Hindlimb muscle (tissue), 1 donor: ENCODE measurements at regions not wholly inside any gene's neighbourhood (a gene's known extent, or its start where the extent isn't known, plus 50 kb on each side); places are given as distances from the start of the nearest gene placed in this dataset.
"Not testable (repeated sequence)": the region's sequence is repeated elsewhere in the genome, so short reads cannot be mapped to it uniquely, and the experiment has no call there.

Experiments used
- DNase-seq: peaks from one replicate; pipeline ENCODE4 v3.0.0-alpha.2; 2013

DNA sequence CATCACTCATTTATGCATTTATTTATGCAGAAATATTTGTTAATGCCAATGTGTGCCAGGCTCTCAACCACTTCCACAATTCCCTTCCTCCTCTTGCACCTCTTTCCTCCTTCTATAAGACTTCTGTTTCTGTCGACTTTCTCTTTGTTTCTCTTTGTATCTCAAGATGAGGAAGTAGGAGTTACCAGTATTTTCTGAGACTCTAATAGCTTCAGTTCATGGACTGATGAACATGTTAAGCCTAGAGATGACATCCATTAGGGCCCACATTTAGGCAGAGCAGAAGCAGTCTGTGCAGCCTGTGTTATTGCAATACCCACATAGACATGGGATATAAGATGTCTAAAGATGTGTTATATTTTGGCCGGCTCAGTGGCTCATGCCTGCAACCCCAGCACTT is 241.8 kb upstream of the SMIM31 start:
- DNase-seq = no peak

DNA sequence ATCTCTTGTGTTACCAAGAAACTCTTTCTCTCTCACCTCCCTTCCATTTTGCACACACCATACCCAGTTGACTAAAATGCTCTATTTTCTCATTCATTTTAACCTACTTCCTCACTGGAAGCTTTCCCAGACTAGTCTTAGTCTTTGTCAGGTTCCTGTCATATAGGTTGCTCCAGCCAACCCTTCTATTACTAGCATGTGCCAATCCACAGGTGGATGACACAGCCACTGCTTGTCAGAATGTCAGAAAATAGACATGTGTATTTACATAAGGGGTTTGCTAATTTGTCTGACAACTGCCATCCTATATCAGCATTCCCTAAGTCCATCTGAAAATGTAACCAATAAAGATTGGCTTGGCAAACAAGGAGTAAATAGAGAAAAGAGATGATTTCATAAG is 239.2 kb upstream of the SMIM31 start:
- no peak for DNase-seq

DNA sequence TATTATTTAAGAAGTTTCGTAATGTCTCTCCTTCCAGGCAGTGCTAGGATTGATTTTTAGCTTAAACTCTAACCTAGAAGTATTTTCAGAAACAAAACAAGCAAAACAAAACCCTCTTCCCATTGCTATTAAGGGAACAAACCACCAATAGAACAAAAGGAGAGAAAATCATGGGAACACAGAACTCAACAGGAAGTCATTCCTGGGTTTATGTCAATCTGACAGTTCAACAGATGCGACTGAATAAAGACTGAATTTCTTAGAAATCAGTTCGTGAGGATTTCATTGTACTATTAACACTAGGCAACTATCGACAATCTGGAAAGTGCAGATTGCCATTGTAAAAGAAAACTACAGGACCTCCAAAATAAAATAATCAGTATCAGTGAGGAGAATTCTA is 229.1 kb upstream of the SMIM31 start:
- DNase-seq = no peak

DNA sequence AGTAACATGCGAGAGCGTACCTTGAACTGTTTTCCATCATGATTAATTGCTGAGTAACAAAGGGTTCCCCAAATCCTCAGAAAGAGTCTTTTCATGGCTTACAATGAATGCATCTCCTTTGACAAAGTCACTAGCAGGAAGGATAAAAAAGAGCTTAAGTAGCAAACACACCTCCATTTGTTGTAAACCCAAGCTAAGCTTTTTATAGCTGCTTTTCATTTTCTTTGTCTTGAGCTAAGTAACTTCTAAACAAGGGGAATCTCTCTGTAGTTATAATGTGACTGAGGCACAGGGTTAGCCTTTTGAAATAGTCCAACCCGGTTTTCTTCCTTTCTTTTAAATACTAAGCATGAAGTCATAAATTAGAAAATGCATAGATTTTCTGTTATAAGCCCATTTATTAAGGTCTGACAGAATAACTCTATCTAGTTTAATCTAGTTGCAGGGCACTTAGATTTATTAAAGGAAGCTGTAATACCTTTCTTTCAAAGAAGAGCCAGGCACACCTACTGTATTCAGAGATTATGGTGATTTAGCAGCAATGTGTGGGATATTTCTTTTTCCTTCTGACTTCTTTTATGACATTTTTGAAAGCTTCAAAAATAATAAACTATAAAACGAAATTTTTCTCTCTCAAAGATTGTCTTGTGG is 226.9 kb upstream of the SMIM31 start:
- no peak for DNase-seq

DNA sequence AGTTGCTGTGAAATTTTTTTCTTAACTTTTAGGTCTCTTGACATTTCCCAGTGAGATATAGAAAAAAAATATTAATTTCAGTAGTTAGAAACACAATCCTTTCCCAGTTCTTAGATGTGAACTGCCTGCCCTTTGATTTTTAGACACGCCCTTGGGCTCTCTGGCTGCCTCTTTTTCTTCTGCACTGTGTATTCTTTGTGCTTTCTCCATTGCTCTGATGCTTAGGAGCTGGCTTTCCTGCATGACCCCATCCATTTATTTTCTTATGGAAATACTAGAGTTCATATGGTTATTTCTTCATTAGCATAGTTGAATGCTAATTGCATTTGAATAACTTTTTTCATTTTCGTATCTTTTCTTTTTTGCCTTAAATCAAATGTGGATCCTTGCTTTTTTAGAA is 224.9 kb upstream of the SMIM31 start:
- DNase-seq = no peak

DNA sequence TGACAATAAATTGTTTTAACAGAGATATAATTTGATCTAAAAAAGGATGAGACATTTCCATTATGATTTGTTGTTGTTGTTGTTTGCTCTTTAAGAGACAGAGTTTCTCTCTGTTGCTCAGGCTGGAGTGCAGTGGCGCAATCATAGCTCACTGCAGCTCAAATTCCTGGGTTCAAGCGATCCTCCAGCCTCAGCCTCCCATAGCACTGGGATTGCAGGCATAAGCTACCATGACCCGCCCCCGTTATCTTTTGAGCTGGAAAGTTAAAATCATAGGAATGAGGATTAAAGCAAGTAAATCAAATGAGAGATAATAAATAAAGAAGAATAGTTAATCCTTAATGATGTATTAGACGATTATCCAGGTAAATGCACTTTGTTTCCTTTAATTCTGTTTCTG is 224.4 kb upstream of the SMIM31 start:
- no peak for DNase-seq

DNA sequence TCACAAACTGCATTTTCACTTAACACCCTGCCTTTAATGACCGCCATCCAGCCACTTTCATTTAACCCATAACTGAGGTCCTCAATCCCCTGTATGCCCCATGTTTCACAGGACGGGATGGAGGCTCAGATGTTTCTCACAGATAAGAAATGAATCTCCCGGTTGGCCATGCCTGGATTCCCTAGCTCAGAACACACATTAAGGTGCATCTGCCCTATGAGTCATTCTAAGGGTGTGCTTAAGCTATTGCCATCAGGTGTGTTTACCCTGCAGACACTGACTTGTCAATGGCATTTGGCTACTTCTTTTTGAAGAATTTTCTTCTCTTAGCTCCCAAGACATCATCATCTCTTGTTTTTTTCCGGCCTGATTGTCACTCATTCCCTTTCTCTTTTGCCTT is 222.6 kb upstream of the SMIM31 start:
- DNase-seq = no peak

DNA sequence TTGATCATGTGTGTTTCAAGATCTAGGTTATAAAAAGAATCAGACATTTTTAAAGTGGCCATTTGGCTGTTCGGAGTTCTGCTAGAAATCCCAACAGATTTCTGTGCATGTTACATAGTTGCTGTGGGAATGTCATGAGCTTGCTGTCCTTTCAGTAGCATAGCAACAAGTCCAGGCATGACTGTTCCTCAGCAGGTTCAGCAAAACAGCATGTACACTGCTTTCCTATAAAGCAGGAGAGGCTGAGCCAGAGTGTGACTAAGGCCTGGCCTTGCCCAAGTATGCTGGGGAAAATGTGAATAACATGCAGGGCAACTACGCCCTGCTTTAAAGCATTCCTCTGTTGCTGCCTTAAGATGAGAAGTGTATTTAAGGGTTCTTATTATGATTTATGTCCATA is 217.1 kb upstream of the SMIM31 start:
- peak; percentile 67 for DNase-seq

DNA sequence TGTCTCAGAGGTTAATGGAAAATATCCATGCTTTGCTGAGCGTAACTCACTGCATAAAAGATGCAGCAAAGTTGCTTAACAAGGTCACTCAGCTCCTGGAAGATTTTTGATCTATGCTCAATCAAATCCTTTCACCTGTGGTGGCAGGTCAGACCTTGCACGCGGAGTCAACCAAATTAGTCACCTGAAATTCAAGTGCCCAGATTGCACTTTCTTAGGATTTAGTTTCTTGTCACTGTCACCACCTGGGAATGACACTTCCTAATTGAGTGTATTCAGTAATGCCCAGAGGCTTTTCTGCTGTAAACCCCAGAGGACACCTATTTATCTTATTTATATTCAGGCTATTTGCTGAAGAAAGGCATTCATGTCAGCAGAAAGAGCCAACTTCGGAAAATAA is 215.8 kb upstream of the SMIM31 start:
- DNase-seq = no peak

DNA sequence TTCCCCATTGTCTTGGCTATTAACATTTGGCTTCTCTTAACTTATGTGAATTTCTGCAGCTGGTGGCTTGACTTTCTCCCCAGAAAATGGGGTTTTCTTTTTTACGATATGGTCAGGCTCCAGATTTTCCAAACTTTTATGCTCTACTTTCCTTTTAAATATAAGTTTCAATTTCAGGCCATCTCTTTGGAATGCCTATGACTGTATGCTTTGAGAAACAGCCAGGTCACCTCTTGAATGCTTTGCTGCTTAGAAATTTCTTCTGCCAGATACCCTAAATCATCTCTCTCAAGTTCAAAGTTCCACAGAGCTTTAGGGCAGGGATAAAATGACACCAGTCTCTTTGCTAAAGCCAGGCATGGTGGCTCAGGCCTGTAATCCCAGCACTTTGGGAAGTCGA is 212.9 kb upstream of the SMIM31 start:
- DNase-seq = no peak

DNA sequence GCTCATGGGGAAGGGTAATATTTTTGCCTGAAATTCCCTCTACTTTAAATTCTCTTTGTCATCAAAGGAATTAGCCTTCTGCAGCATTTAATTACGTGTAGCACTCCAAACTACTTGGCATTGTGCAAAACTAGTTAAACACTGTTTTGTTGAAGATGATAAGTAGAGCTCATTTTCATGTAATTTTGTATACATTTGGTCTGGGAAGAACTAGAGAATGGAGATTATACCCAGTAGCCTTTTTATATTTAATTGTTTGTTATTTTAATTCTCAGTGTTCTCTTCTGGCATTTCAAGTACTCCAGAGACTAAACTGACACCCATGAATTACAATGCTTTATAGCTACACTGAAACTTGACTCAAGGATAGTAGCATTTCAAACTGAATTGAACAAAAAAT is 211.5 kb upstream of the SMIM31 start:
- DNase-seq = no peak

DNA sequence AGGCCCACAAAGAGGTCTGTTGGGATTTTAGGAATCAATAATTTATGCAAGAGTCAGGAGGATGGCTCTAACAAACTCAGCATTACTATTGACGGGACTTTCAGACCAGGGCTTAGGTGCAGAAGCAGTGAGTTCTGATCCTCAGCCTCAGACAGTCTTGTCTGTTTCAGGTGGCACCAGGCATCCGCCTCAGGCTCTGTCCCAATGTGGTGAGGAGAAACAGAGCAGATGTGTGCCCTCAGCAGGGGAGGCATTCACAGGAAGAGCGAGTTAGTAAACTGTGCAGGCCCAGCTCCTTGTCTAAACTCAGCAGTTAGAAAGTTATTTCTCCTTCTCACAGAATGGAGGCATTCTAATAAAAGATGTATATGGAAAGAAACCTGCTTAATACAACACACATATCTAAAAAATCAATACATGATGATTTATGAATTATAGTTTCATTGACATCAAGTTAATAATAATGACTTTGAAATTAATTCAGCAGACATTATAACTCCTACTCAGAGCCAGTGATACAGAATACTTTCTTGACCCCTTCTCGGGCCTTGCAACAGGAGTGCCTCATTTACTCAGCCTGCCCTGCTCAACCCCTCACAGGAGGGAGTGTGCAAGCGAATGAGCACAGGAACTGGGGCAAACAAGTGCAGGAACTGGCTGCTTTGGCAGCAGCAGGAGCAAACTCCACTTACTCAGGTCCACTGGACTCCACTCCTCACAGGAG is 202.8 kb upstream of the SMIM31 start:
- no peak for DNase-seq

DNA sequence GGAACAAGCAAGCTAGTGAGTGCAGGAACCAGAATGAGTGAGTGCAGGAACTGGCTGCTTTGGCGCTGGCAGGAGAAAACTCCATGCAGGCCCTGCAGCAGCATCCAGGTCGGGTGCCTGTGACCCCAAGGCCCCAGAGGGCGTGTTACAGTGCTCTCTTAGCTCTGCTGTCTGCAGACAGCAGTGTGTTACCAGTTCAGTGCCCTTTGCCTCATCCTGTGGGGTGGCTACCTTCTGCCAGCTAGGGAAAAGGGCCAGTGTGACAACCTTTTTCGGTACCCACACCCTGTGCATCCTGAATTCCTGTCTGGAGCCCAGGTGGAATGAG is 202.3 kb upstream of the SMIM31 start:
- no peak for DNase-seq

DNA sequence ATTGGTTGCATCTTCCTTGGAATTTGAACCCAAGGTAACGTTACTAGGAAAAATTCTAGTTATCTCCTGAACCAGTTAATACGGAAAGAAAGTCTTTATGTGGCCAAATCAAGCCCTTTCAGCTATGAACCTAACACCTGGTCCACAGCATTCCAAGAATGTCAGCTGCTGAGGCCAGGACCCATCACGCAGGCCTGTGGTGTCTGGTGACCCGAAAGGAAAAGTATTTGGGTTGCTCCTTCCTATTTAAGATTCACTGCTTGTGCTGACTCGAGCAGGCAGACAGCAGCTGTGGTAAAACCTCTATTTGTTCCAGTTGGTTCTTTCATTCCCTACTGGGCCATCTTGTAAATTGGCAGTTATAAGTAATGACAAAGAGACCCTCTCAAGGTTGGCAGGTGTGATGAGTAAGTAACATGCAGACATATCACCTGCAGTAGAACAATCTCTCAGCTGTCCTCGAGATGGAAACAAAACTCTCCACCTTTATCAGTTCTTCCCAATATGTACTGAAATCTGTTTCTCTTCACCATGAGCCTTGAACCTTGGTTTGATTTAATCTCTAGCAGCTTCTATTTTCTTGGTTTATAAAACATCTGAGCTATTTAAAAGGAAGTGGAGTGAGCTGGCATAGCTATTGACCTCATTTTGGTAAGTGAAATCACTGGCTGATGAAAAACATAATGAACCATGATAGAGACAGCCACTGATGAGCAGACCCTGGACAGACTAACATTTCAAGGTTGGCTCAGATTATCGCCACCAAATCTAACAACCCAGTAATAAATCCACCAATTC is 182.1 kb upstream of the SMIM31 start:
- no peak for DNase-seq

DNA sequence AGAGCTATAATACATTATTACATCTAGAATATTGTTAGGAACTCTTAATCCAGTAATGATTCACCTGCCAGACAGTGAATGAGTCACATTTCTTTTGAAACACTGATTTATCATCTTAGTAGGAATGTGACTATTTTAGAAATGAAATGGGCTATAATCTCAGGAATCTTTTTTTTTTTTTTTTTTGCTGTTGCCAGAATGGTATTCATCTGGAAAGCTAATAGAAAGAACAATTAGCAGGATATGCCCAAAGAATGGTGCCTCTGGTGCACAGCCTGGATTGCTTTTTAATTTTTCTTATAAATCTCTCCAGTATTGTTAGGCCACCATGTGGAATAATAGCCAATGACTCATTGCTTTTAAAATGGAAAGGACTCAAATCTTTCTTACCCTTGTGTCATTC is 181.1 kb upstream of the SMIM31 start:
- DNase-seq = no peak

DNA sequence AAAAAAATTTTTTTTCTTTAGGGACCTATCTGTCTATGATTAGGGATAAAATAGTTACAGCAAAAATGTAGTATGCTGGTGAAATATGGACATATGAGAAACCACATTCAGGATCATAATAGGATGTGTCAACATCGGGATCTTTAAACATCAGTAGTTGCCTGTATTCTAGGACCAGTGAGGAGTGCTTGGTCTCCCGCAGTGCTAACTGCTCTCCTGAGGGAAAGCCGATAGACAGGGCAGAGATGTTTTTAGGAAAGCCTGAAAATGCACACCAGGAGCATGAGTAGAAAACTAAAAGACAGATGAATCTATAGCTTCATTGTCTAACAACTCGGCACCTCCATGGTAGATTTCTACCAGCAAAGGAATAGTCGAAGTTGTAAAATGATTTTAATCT is 178.1 kb upstream of the SMIM31 start:
- DNase-seq = no peak

DNA sequence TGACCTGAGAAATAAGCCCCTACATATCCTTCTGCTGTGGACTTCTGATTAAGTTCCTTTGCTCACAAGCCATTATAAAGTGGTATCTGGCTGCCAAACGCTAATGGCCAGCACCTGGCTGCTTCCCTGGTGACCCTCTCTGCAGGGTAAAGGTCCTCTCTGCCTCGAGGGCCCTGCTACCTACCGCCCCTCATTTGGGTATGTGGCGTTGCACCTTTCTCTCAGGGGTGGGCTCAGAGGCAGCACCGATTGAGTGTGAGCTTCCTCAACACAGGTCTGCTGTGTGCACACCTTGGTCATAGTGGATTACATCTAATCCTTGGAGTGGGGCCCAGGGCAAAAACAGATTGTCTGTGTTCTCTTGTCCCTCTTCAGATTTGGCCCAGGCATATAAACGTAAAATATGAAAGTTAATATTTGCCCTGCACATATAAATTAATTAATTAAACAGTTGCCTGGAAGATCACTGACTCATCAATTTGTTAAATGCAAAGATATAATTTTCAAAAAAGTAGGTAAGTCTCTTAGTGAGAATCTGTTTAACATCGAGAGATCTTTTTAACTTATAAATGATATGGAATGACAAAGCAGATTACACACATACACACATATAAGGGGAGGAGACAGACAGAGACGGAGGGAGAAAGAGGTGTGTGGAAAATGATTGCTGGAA is 174.5 kb upstream of the SMIM31 start:
- no peak for DNase-seq

DNA sequence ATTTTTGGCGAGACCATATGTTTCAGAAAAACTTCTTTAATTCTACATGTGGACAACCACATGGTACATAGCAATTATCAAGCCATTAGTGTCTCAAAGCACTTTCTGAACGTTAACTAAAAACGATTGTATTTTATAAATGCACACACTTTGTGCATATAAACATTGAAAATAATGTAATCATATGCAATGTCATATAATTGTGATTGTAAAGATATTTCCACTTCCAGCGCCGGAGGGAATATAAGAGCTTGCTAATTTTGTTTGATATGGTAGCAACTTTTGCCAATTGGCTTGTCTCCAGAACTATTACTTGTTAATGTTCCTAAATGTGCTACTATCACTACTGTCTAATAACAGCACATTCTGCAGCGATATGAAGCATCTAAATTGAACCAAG is 162.3 kb upstream of the SMIM31 start:
- no peak for DNase-seq

DNA sequence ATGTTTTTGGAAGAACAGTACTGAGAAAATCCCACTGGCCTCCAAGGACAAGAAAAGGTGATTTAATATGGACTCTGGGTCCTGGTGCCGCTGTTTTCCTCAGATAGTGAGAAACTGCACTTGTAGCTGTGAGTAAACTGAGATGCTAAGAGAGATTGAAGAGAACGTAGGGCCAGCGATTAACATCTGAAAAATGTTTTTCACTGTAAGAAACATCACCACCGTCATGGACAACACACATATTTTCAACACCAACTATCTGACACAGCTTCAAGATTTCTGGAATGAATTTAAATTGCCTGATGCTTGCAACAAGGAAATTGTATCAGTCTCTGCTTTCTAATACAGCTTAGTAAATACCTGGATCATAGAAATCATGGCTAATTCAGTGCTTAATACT is 158.2 kb upstream of the SMIM31 start:
- DNase-seq = no peak

DNA sequence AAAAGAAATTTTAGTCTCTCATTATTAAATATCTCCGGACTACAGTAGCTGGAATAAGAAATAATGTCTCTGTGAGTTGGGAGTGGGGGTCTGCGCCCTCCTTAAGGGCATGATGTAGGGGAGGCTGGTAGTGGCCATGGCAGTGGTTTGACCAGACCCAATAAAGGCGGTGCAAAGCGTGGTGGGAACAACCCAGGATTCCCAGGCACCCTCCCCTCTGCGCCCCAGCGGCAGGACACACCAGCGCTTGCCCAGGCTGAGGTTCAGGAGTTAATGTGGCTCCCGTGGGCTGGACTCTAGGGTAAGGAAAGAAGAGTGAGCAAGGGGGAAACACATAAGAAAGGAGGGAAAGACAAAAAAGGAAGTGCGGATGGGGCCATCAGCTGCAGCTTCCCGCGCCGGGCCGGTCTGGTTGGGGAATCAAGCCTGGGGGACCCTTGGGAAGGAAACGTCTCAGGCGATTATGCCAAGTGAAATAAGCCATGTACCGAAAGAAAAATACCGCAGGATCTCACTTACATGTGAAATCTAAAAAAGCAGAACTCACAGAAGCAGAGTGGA is 157.5 kb upstream of the SMIM31 start:
- DNase-seq = no peak

DNA sequence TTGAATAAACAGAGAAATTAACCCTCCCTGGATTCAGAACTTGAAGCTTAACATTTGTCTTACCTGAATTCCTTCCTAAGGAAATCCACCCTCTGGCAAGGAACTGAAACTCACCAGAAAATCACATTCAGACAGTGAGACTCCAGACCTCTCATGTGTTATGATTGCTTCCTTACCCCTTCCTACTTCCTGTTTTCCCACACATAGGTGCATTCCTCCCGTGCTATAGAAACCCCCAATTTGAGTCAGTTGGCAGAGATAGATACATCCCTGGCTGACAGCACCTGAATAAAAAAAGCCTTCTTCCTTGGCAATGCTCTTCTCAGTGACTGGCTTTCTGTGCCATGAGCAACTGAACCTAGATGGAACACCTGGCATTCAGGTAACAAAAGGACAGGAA is 157.0 kb upstream of the SMIM31 start:
- DNase-seq = no peak

DNA sequence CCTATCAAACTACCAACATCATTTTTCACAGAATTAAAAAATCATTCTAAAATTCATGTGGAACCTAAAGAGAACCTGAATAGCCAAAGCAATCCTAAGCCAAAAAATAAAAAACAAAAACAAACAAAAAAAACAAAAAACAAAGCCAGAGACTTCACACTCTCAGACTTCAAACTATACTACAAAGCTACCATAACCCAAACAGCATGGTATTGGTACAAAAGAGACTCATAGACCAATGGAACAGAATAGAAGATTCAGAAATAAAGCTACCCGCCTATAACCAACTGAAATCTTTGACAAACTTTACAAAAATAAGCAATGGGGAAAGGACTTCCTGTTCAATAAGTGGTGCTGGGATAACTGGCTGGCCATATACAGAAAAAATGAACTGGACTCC is 152.3 kb upstream of the SMIM31 start:
- no peak for DNase-seq

DNA sequence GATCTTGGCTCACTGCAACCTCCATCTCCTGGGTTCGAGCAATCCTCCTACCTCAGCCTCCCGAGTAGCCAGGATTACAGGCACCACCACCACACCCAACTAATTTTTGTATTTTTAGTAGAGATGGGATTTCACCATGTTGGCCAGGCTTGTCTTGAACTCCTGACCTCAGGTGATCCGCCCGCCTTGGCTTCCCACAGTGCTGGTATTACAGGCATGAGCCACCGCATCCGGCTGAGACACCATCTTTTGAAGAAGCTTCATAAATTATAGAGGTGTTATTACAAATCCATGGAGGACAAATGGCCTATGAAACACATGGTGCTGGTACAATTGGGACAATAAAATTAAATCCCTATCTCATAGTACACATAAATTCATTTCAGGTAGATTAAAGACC is 148.1 kb upstream of the SMIM31 start:
- DNase-seq = not testable (repeated sequence)
